Smooth muscle cell (in vitro differentiated cells): ENCODE measurements at regions not wholly inside any gene's neighbourhood (a gene's known extent, or its start where the extent isn't known, plus 50 kb on each side); places are given as distances from the start of the nearest gene placed in this dataset.

ENCODE experiments used
- DNase-seq: peaks from one replicate; lab custom pipeline; 2025; ENCODE audit not compliant: unreplicated experiment; lab: John Stamatoyannopoulos, UW
- H2AFZ ChIP-seq: fragments of 200-600 bp; sonication (generic); 2 replicates; pipeline ENCODE4 v1.6.0; 2016; ENCODE audit warnings: antibody characterized with exemption, low read depth, mild to moderate bottlenecking
- H3F3A ChIP-seq: fragments of 200-600 bp; sonication (generic); 2 replicates; pipeline ENCODE4 v1.6.0; 2017; ENCODE audit warnings: antibody characterized with exemption, low read depth
- H3K27ac ChIP-seq: fragments of 200-600 bp; sonication (generic); 2 replicates; pipeline ENCODE4 v1.5.1; 2016; ENCODE audit warnings: low read depth, mild to moderate bottlenecking
- H3K27me3 ChIP-seq: fragments of 200-600 bp; sonication (generic); 2 replicates; pipeline ENCODE4 v1.6.1; 2016; ENCODE audit warnings: low read depth, mild to moderate bottlenecking
- H3K36me3 ChIP-seq: fragments of 200-600 bp; sonication (generic); 2 replicates; pipeline ENCODE4 v1.5.1; 2016; ENCODE audit warnings: low read depth
- H3K4me1 ChIP-seq: fragments of 200-600 bp; sonication (generic); 2 replicates; pipeline ENCODE4 v1.5.1; 2016; ENCODE audit warnings: low read depth
- H3K4me2 ChIP-seq: fragments of 200-600 bp; sonication (generic); 2 replicates; pipeline ENCODE4 v1.6.0; 2016; ENCODE audit warnings: mild to moderate bottlenecking
- H3K4me3 ChIP-seq: fragments of 200-600 bp; sonication (generic); 2 replicates; pipeline ENCODE4 v1.5.1; 2016; ENCODE audit warnings: mild to moderate bottlenecking
- H3K79me2 ChIP-seq: fragments of 200-600 bp; sonication (generic); 2 replicates; pipeline ENCODE4 v1.6.0; 2016; ENCODE audit warnings: low read depth, mild to moderate bottlenecking
- H3K9ac ChIP-seq: fragments of 200-600 bp; sonication (generic); 2 replicates; pipeline ENCODE4 v1.6.0; 2016; ENCODE audit warnings: low read depth
- H3K9me3 ChIP-seq: fragments of 200-600 bp; sonication (generic); replicated peaks from 2 replicates; pipeline ENCODE4 v1.5.1; 2016; ENCODE audit warnings: low read depth
- H4K20me1 ChIP-seq: fragments of 200-600 bp; sonication (generic); 2 replicates; pipeline ENCODE4 v1.6.0; 2016; ENCODE audit warnings: low read depth
- CTCF ChIP-seq: fragments of 200-600 bp; sonication (generic); IDR thresholded peaks from 2 replicates; pipeline ENCODE4 v1.5.1; 2017; ENCODE audit warnings: borderline replicate concordance, mild to moderate bottlenecking, antibody characterized with exemption; ENCODE audit not compliant: insufficient read depth, poor library complexity, severe bottlenecking
- WGBS: methylation state at CpG from one replicate; pipeline ENCODE4 v1.1.7; 2016; ENCODE audit warnings: low lambda C conversion rate; 5-methylcytosine and 5-hydroxymethylcytosine counted together

DNA sequence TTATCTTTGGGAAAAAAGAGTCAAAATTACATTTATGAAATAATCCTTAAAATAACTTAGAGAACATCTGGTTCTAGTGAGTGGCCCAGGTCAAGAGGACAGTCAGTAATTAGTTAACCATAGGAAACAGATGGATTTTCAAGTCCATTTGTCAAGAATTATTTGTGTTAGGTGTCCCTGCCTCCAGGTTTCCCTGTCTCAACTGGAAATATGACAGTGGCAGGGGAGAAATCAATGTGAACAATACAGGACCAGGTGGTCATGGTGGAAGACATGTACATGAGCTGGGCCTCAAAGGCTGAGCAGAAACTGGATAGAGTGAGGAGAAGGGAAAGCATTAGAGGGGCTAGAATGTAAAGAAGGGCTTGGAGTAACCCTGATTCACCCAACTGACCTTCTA is 372.6 kb downstream of the VPS13C start:
- Histone ChIP-seq H3K27me3 (peaks cover 18% of the 10 kb centered on the region), H3K27ac (no peak overlapping the region), H3K4me2 (no peak overlapping the region), H3K36me3 (no peaks in the 10 kb centered on the region), H4K20me1 (no peaks in the 10 kb centered on the region), H3K9me3 (no peaks in the 10 kb centered on the region), H3F3A (no peaks in the 10 kb centered on the region), H2AFZ (no peak overlapping the region), H3K79me2 (no peaks in the 10 kb centered on the region), H3K9ac (no peak overlapping the region), H3K4me1 (no peaks in the 10 kb centered on the region), H3K4me3 (no peak overlapping the region)
- no peak for TF ChIP-seq CTCF
- no peak for DNase-seq

DNA sequence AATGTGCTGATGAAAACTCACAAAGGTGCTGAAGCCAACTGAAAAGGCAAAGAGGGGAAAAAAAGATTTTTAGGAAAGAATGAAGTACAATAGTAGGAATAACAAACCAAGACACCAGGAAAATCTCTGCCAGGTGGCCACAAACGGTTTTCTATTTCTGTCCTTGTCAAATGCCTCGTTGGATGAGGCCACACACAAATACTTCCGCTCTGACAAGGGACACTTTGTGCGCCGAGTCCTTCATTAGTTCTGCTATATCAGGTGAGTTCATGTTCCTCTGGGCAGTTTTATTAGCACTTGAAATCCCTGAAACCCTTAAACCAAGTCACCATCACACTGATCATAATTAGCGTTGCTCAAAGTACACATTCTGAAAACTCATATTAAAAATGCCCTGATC is 373.1 kb downstream of the VPS13C start:
- Histone ChIP-seq H3K36me3 (no peaks in the 10 kb centered on the region), H3K79me2 (no peaks in the 10 kb centered on the region), H3K27me3 (peaks cover 13% of the 10 kb centered on the region), H2AFZ (no peak overlapping the region), H3K4me3 (no peak overlapping the region), H4K20me1 (no peaks in the 10 kb centered on the region), H3K9ac (no peak overlapping the region), H3K27ac (no peak overlapping the region), H3F3A (no peaks in the 10 kb centered on the region), H3K4me1 (no peaks in the 10 kb centered on the region), H3K4me2 (no peak overlapping the region), H3K9me3 (no peaks in the 10 kb centered on the region)
- no peak for DNase-seq
- 91% methylated on average over 6 of the region's 6 CpGs for WGBS
- no peak for TF ChIP-seq CTCF

- no peaks in the 10 kb centered on the region for H3K79me2 ChIP-seq
- H3K27ac ChIP-seq: no peak overlapping the region
- TF ChIP-seq CTCF: no peak
- H4K20me1 ChIP-seq: no peaks in the 10 kb centered on the region
- no peaks in the 10 kb centered on the region for H3K4me1 ChIP-seq
- no peak overlapping the region for H3K4me2 ChIP-seq
- DNase-seq: no peak
- H3K9ac ChIP-seq: no peak overlapping the region
- H3K36me3 ChIP-seq: no peaks in the 10 kb centered on the region
- no peaks in the 10 kb centered on the region for H3K9me3 ChIP-seq
- 73% methylated on average over 2 of the region's 2 CpGs for WGBS
- H3K4me3 ChIP-seq: no peak overlapping the region
- H3F3A ChIP-seq: no peaks in the 10 kb centered on the region
- H3K27me3 ChIP-seq: peaks cover 4% of the 10 kb centered on the region
- H2AFZ ChIP-seq: no peak overlapping the region
Measured at GRCh38 chr15:61685971-61686370, 374.3 kb downstream of the VPS13C start.

DNA sequence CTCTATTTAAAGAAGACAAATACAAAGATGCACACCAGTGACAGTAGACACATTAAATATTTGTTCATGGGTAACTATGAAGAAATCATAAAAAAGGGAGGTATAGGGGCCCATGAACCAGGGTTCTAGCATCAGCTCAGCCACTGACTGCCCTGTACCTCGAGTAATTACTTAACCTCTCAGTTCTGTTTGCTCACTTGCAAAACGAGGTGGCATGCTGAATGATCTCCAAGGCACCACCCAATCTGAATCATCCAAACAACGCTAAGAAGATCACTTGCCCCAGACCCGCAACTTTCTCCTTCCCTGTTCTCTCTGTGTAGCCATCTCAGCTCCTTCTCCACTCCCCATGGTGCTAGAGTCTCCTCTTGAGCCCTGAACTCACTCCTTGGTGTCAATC is 374.7 kb downstream of the VPS13C start:
- Histone ChIP-seq H3K9ac (no peak overlapping the region), H2AFZ (no peak overlapping the region), H3K36me3 (no peaks in the 10 kb centered on the region), H3F3A (no peaks in the 10 kb centered on the region), H3K79me2 (no peaks in the 10 kb centered on the region), H3K27me3 (no peaks in the 10 kb centered on the region), H3K4me1 (no peaks in the 10 kb centered on the region), H3K9me3 (no peaks in the 10 kb centered on the region), H4K20me1 (no peaks in the 10 kb centered on the region), H3K4me3 (no peak overlapping the region), H3K4me2 (no peak overlapping the region), H3K27ac (no peak overlapping the region)
- DNase-seq: no peak
- TF ChIP-seq CTCF: no peak
- 84% methylated on average over 4 of the region's 4 CpGs for WGBS
